NCI-H1417 treated with DMSO at 0.1 percent for 48 hours (cell line): ENCODE measurements at regions not wholly inside any gene's neighbourhood (a gene's known extent, or its start where the extent isn't known, plus 50 kb on each side); places are given as distances from the start of the nearest gene placed in this dataset.

Source experiments
- DNase-seq: peaks from one replicate; lab custom pipeline; 2025; lab: John Stamatoyannopoulos, UW

GRCh38 chr16:73189136-73189535, 141.2 kb upstream of the ZFHX3 start:
- DNase-seq, result no peak

GRCh38 chr16:73186752-73187601, 139.0 kb upstream of the ZFHX3 start:
- DNase-seq, result no peak

GRCh38 chr16:73185737-73186136, 137.8 kb upstream of the ZFHX3 start:
- no peak for DNase-seq

GRCh38 chr16:73183611-73184092, 135.7 kb upstream of the ZFHX3 start:
- no peak for DNase-seq

GRCh38 chr16:73179705-73180331, 131.9 kb upstream of the ZFHX3 start:
- DNase-seq, result peak; percentile 77

- no peak for DNase-seq
Measured at GRCh38 chr16:73177729-73178295, 129.9 kb upstream of the ZFHX3 start.

- DNase-seq, result no peak
Measured at GRCh38 chr16:73176577-73177013, 128.7 kb upstream of the ZFHX3 start.

- DNase-seq, result no peak
Measured at GRCh38 chr16:73172973-73173709, 125.2 kb upstream of the ZFHX3 start.

GRCh38 chr16:73172241-73172972, 124.5 kb upstream of the ZFHX3 start:
- no peak for DNase-seq

- no peak for DNase-seq
Measured at GRCh38 chr16:73171901-73172240, 123.9 kb upstream of the ZFHX3 start.

GRCh38 chr16:73171380-73171779, 123.5 kb upstream of the ZFHX3 start:
- no peak for DNase-seq

- no peak for DNase-seq
Measured at GRCh38 chr16:73170612-73171038, 122.7 kb upstream of the ZFHX3 start.

GRCh38 chr16:73166947-73167550, 119.1 kb upstream of the ZFHX3 start:
- no peak for DNase-seq

GRCh38 chr16:73166441-73166851, 118.5 kb upstream of the ZFHX3 start:
- DNase-seq, result no peak

- no peak for DNase-seq
Measured at GRCh38 chr16:73163238-73163815, 115.4 kb upstream of the ZFHX3 start.

GRCh38 chr16:73161977-73162376, 114.0 kb upstream of the ZFHX3 start:
- DNase-seq, result no peak

- DNase-seq, result no peak
Measured at GRCh38 chr16:73159296-73159695, 111.4 kb upstream of the ZFHX3 start.

- no peak for DNase-seq
Measured at GRCh38 chr16:73157861-73158260, 109.9 kb upstream of the ZFHX3 start.

- no peak for DNase-seq
Measured at GRCh38 chr16:73154063-73154870, 106.3 kb upstream of the ZFHX3 start.
